CD4-positive, alpha-beta T cell treated with Interferon gamma for 1 hour (primary cell): ENCODE measurements at regions not wholly inside any gene's neighbourhood (a gene's known extent, or its start where the extent isn't known, plus 50 kb on each side); places are given as distances from the start of the nearest gene placed in this dataset.

ENCODE experiments used
- DNase-seq: peaks from one replicate; pipeline ENCODE4 v3.0.0-alpha.2; 2020

DNA sequence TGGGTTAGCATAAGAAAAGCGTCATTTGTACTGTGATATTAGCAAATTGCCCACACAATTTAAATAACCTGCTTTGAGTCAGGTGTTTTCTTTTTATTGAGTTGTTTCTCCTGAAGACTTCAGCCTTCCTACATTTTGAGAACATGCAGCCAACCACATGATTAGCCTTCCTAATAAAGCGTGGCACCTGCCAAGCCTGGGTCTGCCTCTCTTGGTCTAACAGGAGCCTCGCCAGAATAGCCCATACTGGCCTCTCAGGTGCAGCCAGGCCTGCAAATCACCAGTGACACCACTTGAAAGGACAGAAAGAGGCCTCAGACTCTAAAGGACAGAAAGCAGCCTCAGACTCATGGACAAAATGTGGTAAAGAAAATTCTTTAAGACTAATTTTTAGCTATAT is 653.8 kb downstream of the BCL11A start:
- DNase-seq = no peak

DNA sequence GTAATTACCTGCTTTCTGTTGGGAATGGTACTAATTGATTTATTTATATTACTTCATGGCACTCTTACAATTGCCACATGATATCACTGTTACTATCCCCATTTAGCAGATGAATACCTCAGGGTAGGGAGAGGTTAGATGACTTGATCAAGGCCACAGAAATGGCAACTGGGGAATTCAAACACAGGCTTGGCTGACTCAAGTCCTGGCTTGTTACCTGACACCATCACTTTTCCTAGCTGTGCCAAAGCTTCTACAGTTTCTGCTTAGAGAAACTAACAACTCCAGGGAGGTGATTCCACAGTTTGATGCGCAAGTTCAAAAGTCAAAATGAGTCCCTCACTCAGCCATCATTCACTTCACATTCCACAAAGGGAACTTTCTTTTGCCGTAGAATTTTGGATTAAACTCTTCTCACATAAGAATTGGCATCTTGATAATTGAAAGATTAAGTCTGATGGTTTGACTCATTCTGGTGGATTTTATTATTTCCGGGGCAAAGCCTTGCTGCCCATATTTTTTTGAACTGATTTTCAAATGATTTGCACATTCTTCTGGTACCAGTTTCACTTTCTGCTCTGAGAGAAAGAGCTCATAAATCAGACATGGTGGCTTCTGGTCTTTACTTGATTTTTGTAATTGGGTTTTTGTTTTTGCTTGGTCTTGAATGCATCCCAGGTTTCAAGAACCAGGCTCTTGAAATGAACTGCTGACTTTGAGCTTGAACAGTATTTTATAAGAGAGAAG is 656.8 kb downstream of the BCL11A start:
- no peak for DNase-seq

DNA sequence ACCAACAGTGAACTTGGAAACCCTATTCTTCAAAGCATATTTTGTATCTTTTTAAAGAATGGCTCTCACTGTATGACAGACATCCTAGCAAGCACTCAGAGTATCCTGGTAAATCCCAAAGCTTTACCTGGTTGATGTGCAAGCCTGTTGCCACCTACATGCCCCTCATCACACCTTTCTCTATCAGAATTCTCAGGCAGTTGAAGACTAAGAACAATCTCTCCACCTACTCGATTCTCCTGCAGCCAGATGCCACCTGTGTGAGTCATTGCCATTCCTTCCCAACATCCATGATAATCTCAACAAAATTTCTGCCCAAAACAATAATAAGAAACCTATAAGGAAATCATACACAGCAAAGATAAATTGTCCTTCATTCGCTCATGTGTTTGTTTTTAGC is 659.8 kb downstream of the BCL11A start:
- DNase-seq = no peak

DNA sequence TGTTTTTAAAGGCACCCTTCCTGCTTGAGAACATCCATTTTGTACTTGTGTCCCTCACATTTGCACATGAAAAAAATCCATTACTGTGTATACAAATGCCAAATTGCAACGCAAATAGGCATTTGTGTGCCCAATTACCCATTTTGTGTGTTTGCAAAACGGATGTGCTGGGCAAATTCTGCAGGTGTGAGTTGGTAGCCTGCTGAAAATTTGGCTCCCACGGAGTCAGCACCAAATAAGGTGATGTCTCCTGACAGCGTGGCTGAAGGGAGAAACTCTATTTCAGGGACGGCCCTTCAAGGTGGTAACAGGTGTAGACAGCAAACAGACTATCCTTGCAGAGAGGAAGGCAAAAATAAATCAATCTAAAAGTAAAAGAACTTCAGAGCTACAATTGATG is 661.1 kb downstream of the BCL11A start:
- no peak for DNase-seq

DNA sequence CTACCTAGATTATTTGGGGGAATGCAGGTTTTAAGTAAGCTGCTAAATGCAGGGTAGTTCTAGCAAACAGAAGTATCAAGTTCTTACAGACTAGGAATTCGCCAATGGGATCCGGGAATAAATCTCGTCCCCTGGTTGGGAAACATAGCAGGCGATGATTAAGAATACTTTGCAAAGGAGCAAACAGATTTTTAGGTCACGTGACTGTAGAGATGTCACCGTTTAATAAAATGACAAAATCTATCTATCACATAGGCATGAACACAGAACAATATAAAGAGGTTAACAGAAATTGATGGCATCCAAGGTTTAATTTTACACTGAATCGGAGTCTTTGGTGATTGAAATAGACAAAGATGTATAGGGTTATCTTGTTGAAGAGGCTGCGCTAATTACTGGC is 664.1 kb downstream of the BCL11A start:
- no peak for DNase-seq

DNA sequence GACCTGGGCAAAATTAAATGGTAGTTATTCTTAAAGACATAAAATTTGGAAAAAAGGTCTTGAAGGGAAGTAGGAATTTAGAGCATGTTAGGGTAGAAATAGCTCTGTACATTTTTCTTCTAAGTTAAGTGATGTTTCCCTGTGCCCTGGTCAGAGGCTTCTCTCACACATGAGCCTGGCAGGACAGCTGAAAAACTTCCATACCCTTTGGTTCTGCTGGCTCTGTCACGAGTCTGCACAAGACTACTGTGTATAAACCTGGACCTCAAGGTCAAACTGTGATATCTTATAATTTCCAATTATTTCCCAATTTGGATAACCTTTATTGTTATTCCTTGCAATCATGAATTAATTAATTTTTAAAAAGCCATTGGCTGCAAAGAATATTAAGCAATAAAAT is 664.7 kb downstream of the BCL11A start:
- no peak for DNase-seq

DNA sequence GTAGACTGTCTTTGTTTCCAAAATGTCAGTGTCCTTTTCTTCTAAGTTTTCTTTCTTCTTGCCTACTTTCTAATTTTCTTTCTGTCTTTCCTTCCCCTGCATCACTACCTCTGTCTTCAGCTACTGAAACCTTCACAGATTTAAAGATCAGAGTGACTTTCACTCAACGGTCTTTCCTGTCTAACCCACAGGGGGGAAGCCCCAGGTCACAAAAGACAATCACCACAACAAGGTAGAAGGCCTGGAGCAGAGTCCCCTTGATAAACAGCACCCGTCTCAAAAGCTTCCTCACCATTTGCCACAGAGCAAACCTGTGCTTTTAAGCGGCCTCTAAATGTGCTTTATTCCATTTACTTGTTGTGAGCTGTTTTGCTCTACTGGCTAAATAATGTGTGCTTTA is 665.4 kb downstream of the BCL11A start:
- DNase-seq = peak; percentile 60

DNA sequence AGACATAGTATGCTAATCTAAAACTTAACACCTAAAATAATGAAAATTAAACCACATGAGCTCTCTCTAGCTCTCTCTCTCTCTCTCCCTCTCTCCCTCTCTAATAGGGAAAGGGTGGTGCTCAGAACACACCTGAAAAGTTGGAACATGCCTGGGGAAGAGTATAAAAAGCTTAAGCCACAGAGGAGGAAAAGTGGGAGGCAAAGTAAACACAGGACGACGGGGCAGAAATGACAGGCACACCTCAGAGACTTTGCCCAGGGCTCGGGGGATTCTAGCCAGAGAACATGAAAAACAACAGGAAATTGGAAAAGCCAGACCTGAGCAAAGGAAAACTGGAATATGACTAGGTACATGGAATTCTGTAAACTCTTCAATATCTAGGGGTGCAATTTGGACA is 666.1 kb downstream of the BCL11A start:
- DNase-seq = no peak

DNA sequence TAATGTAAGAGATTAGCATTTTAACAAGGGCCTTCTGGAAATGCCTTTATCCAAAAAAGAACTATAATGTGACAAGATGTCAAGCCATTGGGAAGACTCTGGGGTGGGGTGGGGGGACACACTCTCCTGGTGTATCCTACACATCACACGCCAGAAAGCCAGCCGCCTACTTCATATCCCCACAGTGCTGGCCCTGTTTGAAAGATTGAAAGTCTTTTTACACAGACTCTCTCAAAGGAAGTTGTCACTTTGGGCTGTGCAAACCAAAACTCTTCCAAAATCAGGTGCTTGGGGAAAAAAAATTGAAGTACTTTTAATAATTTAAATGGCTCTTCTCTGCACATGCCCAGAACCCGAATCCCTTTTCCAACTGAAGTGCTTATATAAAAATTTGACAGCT is 666.7 kb downstream of the BCL11A start:
- no peak for DNase-seq

DNA sequence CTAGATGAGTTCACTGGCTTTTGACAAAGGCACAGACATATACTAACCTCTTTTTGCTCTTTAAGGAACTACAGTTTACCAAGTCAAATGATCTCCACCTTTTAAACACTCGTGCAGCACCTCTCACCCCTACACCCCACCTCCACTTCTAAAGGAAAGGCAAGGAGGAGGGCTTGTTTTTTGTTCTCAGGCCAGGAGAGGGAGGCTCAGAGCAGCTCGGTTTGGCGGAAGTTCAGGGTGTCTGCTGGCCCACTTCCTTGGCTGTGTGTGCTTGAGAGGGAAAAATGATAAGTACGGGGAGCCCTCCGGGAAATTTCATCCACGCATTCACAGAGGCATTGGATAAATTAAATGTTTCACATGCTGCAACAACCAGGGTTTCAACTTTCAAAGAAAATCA is 667.9 kb downstream of the BCL11A start:
- no peak for DNase-seq

DNA sequence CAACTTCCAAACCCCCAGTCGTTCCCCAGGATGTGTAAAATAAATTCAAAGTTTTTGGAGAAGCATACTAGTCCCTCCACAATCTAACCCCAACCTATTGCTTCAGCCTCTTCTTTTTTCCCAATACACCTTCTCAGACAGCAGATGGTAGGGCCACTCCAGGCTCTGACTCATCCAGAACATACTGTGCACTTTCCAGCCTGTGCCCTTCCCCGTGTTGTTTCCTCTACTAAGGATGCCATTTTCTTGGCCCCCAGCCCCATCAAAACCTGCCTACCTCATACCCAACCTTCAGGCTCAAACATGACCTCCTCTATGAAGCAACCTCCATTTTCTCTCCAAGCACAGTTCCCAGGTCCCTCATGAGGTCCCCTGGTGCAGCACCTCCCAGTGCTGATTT is 669.3 kb downstream of the BCL11A start:
- DNase-seq = no peak

DNA sequence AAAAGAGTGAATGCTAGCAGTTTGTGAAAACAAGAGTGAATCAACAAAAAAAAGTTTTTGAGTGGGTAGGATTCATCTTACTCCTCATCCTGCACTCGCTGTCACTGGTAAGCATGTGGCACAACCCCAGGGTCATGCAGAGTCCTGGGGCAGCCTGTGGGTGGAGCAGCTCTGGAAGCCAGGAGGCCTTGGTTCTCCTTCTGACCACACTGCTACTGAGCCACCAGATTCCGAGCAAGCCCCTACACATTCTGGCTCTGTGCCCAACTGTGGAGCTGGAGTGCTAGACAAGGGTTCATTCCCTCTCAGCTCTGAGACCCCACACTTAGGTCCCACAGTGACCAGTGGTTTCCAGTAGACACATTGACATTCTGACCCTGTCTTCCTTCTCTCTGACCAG is 670.6 kb downstream of the BCL11A start:
- no peak for DNase-seq

DNA sequence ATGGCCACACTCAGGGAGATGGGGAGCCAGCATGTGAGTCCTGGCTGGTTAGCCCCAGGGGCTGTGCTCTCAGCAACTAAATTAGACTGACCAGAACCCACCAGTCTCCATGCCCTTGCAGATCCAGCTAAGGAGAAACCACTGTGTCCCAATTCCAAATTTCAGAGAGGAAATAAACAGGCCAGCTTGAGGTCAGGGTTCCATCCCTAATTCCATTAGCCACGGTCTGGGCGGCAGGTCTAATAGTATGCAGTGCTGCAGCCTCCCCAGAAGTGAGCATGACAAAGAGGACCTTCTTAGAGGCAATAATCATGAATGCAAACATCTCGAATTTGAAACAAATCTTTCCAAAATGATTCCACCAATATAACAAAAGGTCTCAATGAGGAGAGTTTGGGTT is 671.2 kb downstream of the BCL11A start:
- no peak for DNase-seq

DNA sequence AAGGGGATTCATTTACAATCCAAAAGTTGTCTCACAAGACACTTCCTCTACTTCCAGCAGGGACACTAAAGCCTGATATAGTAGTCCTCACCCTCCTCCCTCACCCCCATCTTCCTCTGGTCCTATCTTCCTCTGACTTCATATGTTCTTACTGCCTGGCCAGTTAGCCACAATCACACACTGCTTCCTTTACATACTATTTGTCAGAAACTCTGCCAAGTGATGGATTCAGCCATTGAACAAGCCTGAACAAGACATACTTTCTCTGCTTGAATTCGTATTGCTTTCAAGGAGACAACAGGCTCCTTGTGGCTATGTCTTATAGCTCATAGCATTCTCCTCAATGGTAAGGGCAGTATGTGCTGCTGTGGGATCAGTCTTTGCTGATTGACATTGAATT is 672.2 kb downstream of the BCL11A start:
- DNase-seq = no peak

DNA sequence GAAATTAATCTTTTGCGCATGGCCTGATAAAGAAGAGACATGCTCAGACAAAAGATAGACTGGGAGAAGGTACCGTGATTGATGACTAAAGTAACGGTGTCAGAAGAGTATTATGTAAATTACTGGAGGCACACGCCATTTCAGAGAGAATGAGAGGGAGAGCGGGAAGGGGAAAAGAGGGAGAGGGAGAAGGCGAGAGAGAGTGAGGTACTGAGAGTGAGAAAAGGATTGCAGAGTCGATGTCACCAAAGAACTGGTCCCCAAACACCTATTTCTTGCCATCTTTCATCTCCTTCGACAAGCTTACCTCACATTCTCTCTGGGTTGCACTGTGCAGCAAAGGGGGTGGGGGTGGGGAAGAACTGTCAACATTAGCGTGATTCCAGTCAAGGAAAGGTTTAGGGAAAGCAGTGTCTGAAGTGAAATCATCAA is 673.7 kb downstream of the BCL11A start:
- no peak for DNase-seq

DNA sequence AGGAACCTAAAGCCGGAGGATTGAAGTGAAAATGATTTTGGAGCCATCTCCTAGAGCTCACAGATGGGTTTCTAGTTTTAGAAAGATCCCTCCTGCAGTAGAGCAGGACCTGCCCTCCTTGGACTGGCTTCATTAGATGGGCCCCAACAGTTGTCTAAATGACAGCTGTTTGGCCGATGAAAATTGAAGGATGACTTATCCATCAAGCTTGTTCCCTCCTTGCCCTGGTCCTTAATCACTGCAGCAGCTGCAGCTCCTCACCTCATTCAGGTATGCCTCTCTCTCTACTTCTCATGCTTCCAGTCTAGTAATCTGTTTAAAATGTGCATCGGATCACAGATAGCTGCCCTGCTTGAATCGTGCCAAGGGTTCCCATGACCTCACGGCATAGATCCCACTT is 677.6 kb downstream of the BCL11A start:
- no peak for DNase-seq

DNA sequence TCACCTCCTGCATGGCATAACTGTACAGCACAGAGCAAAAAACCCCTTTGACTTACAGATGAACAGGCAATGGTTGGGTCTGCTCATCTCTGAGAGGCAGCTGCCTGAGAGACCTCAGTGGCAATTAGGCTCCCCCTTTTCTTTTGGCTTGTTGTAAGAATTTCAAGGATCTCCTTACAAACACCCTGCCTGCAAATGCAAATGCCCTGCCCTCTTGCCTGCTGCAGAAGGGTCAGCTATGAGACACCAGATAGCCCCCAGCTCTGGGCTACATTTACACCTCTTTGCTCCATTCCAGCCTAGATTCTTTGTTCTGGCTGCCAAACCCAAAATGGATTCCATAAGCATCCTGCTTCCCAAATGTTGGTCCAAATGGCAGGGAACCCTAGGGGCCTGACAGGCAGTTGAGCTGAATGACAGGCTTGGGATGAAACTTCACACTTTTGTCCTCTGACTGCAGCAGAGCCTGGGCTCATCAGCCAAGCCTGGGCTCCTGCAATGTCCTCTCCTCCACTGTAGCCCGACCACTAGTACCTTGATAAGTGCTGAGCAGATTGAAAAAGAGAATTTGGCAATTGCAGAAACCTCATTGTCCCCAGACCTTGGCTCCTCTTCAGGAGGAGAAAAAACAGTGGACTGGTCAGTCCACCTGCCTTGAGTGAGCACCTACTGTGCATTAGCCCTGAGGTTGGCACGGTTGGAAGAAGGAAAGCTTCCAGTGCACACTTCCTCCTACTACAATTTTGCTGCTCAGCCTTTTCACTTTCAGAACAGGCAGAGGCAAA is 678.3 kb downstream of the BCL11A start:
- no peak for DNase-seq

DNA sequence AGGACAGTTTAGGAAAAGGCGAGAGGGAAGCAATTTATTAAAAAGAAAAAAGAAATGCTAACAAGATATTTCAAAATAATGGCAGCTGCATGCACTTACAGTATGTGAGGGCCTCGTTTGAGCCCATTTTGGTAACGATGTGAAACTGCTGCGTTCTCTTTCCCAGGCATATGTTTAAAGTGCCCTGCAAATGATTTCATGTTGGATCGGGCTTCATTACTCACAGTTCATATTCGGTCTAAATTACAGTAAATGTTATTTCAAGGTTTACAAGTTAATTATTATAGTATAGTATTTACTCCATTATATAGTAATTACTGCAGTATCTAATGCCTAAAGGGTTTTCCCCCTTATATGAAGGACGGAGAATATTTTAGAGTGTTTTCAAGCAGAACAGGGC is 679.1 kb downstream of the BCL11A start:
- no peak for DNase-seq

DNA sequence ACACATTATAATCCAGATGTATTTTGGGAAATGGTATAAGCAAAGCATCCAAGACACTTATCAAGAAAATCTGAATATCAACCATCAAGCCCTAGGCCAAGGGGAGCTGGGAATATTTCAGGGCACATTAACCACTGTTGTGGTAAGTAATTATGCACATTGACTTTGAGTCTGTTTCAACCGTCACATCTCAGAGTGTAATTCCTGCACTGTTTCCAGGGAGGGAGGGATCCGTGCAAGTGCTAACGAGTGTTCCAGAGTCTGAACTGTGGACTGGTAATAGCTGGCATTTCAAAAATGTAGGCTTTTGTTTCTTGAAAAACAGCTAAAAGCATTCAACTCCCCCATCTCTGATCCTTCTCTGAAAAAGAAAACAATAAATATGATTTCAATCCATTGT is 681.6 kb downstream of the BCL11A start:
- DNase-seq = no peak

DNA sequence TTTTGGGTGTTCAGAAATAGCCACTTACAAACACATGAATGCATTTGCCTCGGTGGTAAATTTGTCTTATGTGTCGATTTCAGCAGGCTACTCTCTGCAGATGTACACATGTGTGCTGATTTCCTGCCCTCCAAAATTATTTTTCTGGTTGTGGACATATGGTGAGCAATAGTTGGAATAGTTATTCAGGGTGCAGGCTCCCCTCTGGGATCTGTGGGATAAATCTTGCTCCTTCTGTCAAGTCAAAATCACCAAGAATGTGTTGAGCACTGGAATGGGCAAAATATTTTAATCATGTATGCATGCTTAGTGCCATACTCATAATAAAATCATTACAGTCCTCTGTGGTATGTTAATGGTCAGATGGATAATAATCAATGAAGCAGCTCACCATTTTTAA is 684.5 kb downstream of the BCL11A start:
- DNase-seq = no peak

DNA sequence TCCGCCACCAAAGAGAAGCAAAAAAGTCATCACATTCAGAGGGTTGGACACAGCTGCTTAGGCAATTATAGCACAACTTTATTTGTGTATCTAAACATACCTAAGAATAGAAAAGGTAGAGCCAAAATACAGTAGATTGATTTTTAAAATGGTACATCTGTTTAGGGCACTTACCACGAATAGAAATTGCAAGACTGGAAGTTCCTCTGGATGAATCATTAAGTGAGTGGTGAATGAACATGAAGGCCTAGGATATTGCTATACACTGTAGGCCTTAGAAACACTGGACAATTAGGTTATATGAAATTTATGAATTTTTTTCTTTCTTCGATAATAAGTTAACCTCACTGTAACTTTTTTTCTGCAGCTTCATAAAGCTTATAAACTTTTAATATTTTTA is 687.0 kb downstream of the BCL11A start:
- DNase-seq = no peak

DNA sequence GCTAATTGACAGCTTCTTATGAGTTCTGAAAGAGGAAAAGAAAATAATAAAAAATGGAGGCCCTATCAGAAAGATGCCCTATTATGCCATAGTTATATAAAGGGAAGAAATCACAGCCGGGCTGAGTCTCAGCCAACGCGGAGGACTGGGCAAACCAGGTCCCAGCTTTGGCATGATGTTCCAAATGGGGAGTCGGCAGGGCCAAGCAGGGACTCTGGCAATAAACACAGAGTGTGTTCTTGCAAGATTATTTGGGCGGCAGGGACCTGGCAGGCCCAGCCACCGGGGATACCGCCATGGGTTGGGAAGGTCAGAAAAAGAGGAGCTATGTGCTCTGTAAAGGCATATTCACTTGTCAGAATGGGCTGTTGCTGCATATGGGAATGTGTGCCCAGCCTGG is 694.9 kb downstream of the BCL11A start:
- no peak for DNase-seq

DNA sequence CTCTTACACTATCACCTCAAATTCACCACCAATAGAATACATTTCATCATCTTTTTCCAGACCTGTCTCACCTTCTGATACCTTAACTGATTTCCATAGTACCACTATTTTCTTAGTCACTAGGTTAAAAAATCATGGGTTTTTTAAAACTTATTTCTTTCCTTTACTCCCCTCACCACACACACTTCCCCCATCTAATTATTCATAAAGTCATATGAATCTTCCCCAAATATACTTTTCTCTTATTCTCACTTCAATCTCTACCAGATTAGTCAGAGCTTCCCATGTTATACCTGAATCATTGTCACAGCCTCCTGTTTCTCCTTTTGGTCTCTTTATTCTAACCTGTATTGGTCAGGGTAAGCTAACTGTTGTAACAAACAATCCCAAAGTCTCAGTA is 696.3 kb downstream of the BCL11A start:
- DNase-seq = no peak

DNA sequence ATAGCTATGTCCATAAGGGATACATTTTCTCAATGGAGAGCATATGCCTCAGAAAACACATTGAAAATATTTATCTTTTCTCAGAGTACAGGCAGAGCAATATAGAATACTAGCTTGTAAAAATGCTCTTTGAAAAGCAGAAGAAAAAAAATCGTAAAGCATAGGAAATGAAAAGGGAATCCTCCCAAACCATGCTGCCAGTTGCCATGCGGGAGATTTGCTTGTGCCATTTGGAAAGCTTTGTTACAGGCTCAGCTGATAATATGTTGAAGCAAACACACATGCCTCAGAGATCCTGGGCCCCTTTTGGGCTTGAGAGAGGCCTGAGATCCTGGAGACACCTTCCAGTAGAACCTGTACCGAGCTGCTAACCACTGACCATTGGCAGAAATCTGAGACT is 697.1 kb downstream of the BCL11A start:
- no peak for DNase-seq

DNA sequence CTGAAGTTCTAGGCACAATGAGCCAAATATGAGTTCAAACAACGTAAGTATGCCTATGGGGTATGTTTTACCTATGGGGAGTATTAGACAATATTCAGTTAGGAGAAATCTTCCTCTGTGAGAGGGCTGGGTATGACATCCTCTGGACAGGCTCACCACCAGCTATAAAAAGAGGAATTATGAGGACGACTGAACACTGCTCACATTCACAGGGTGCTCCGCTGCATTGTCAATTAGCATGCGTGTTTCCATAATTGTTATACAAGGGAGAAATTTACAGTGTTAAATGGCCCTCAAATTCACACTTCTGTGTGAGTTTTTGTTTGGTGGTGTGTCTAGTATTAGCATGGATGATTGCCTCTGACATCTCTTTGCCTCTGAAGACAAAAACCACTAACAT is 700.4 kb downstream of the BCL11A start:
- DNase-seq = no peak
